ENCODE measurements at regions not wholly inside any gene's neighbourhood (a gene's known extent, or its start where the extent isn't known, plus 50 kb on each side); places are given as distances from the start of the nearest gene placed in this dataset.

- Histone ChIP-seq H3K27me3 (ENCODE audit: insufficient read depth, low read length) (no peaks in the 10 kb centered on the region), H3K4me1 (ENCODE audit: insufficient read depth, low read length) (no peaks in the 10 kb centered on the region), H3K9me3 (ENCODE audit: low read depth, low read length) (no peaks in the 10 kb centered on the region), H3K4me3 (ENCODE audit: low read length) (no peak overlapping the region)
Measured at GRCh38 chr11:127224276-127224675, 223.7 kb upstream of the KIRREL3 start.

- no peaks in the 10 kb centered on the region for H3K27me3 ChIP-seq (ENCODE audit: insufficient read depth, low read length)
- no peaks in the 10 kb centered on the region for H3K9me3 ChIP-seq (ENCODE audit: low read depth, low read length)
- no peak overlapping the region for H3K4me3 ChIP-seq (ENCODE audit: low read length)
- H3K4me1 ChIP-seq (ENCODE audit: insufficient read depth, low read length), result no peaks in the 10 kb centered on the region
Measured at GRCh38 chr11:127223633-127224032, 223.1 kb upstream of the KIRREL3 start.

- Histone ChIP-seq H3K27me3 (ENCODE audit: insufficient read depth, low read length) (no peaks in the 10 kb centered on the region), H3K9me3 (ENCODE audit: low read depth, low read length) (no peaks in the 10 kb centered on the region), H3K4me1 (ENCODE audit: insufficient read depth, low read length) (no peaks in the 10 kb centered on the region), H3K4me3 (ENCODE audit: low read length) (no peak overlapping the region)
Measured at GRCh38 chr11:127223026-127223425, 222.5 kb upstream of the KIRREL3 start.

- no peaks in the 10 kb centered on the region for H3K9me3 ChIP-seq (ENCODE audit: low read depth, low read length)
- H3K4me3 ChIP-seq (ENCODE audit: low read length), result no peak overlapping the region
- no peaks in the 10 kb centered on the region for H3K4me1 ChIP-seq (ENCODE audit: insufficient read depth, low read length)
- H3K27me3 ChIP-seq (ENCODE audit: insufficient read depth, low read length), result no peaks in the 10 kb centered on the region
Measured at GRCh38 chr11:127219704-127220103, 219.1 kb upstream of the KIRREL3 start.

- Histone ChIP-seq H3K4me3 (ENCODE audit: low read length) (no peak overlapping the region), H3K9me3 (ENCODE audit: low read depth, low read length) (no peaks in the 10 kb centered on the region), H3K27me3 (ENCODE audit: insufficient read depth, low read length) (no peaks in the 10 kb centered on the region), H3K4me1 (ENCODE audit: insufficient read depth, low read length) (no peaks in the 10 kb centered on the region)
Measured at GRCh38 chr11:127218275-127218608, 217.7 kb upstream of the KIRREL3 start.

- no peaks in the 10 kb centered on the region for H3K9me3 ChIP-seq (ENCODE audit: low read depth, low read length)
- H3K4me1 ChIP-seq (ENCODE audit: insufficient read depth, low read length), result no peaks in the 10 kb centered on the region
- no peaks in the 10 kb centered on the region for H3K27me3 ChIP-seq (ENCODE audit: insufficient read depth, low read length)
- H3K4me3 ChIP-seq (ENCODE audit: low read length), result no peak overlapping the region
Measured at GRCh38 chr11:127217452-127218274, 217.1 kb upstream of the KIRREL3 start.

GRCh38 chr11:127205688-127206217 lies 205.2 kb upstream of the KIRREL3 start:
- no peaks in the 10 kb centered on the region for H3K4me1 ChIP-seq (ENCODE audit: insufficient read depth, low read length)
- no peak overlapping the region for H3K4me3 ChIP-seq (ENCODE audit: low read length)
- H3K9me3 ChIP-seq (ENCODE audit: low read depth, low read length), result peaks cover 8% of the 10 kb centered on the region
- no peaks in the 10 kb centered on the region for H3K27me3 ChIP-seq (ENCODE audit: insufficient read depth, low read length)

- Histone ChIP-seq H3K4me1 (ENCODE audit: insufficient read depth, low read length) (no peaks in the 10 kb centered on the region), H3K9me3 (ENCODE audit: low read depth, low read length) (peaks cover 8% of the 10 kb centered on the region), H3K4me3 (ENCODE audit: low read length) (no peak overlapping the region), H3K27me3 (ENCODE audit: insufficient read depth, low read length) (no peaks in the 10 kb centered on the region)
Measured at GRCh38 chr11:127203490-127203889, 202.9 kb upstream of the KIRREL3 start.

GRCh38 chr11:127202105-127202504 lies 201.5 kb upstream of the KIRREL3 start:
- H3K4me3 ChIP-seq (ENCODE audit: low read length), result no peak overlapping the region
- H3K9me3 ChIP-seq (ENCODE audit: low read depth, low read length), result no peaks in the 10 kb centered on the region
- H3K27me3 ChIP-seq (ENCODE audit: insufficient read depth, low read length), result no peaks in the 10 kb centered on the region
- no peaks in the 10 kb centered on the region for H3K4me1 ChIP-seq (ENCODE audit: insufficient read depth, low read length)

GRCh38 chr11:127199306-127199801 lies 198.8 kb upstream of the KIRREL3 start:
- Histone ChIP-seq H3K9me3 (ENCODE audit: low read depth, low read length) (no peaks in the 10 kb centered on the region), H3K4me3 (ENCODE audit: low read length) (no peak overlapping the region), H3K27me3 (ENCODE audit: insufficient read depth, low read length) (no peaks in the 10 kb centered on the region), H3K4me1 (ENCODE audit: insufficient read depth, low read length) (no peaks in the 10 kb centered on the region)

GRCh38 chr11:127195501-127196120 lies 195.0 kb upstream of the KIRREL3 start:
- Histone ChIP-seq H3K27me3 (ENCODE audit: insufficient read depth, low read length) (no peaks in the 10 kb centered on the region), H3K4me3 (ENCODE audit: low read length) (no peak overlapping the region), H3K9me3 (ENCODE audit: low read depth, low read length) (no peaks in the 10 kb centered on the region), H3K4me1 (ENCODE audit: insufficient read depth, low read length) (no peaks in the 10 kb centered on the region)

GRCh38 chr11:127194521-127194920 lies 194.0 kb upstream of the KIRREL3 start:
- Histone ChIP-seq H3K4me1 (ENCODE audit: insufficient read depth, low read length) (no peaks in the 10 kb centered on the region), H3K27me3 (ENCODE audit: insufficient read depth, low read length) (no peaks in the 10 kb centered on the region), H3K9me3 (ENCODE audit: low read depth, low read length) (no peaks in the 10 kb centered on the region), H3K4me3 (ENCODE audit: low read length) (no peak overlapping the region)

- no peaks in the 10 kb centered on the region for H3K9me3 ChIP-seq (ENCODE audit: low read depth, low read length)
- H3K27me3 ChIP-seq (ENCODE audit: insufficient read depth, low read length), result no peaks in the 10 kb centered on the region
- no peaks in the 10 kb centered on the region for H3K4me1 ChIP-seq (ENCODE audit: insufficient read depth, low read length)
- no peak overlapping the region for H3K4me3 ChIP-seq (ENCODE audit: low read length)
Measured at GRCh38 chr11:127193950-127194349, 193.4 kb upstream of the KIRREL3 start.

GRCh38 chr11:127191689-127192088 lies 191.1 kb upstream of the KIRREL3 start:
- Histone ChIP-seq H3K27me3 (ENCODE audit: insufficient read depth, low read length) (no peaks in the 10 kb centered on the region), H3K4me1 (ENCODE audit: insufficient read depth, low read length) (no peaks in the 10 kb centered on the region)

GRCh38 chr11:127191261-127191660 lies 190.7 kb upstream of the KIRREL3 start:
- H3K4me3 ChIP-seq (ENCODE audit: low read length), result no peak overlapping the region
- H3K4me1 ChIP-seq (ENCODE audit: insufficient read depth, low read length), result no peaks in the 10 kb centered on the region
- H3K9me3 ChIP-seq (ENCODE audit: low read depth, low read length), result no peaks in the 10 kb centered on the region
- no peaks in the 10 kb centered on the region for H3K27me3 ChIP-seq (ENCODE audit: insufficient read depth, low read length)

More at GRCh38 chr11:127191689-127192088, 191.1 kb upstream of the KIRREL3 start:
- H3K4me3 ChIP-seq (ENCODE audit: low read length), result no peak overlapping the region
- no peaks in the 10 kb centered on the region for H3K9me3 ChIP-seq (ENCODE audit: low read depth, low read length)

Data from mononuclear cell (primary cell).